ENCODE measurements at regions not wholly inside any gene's neighbourhood (a gene's known extent, or its start where the extent isn't known, plus 50 kb on each side); places are given as distances from the start of the nearest gene placed in this dataset.
"Not testable (repeated sequence)": the region's sequence is repeated elsewhere in the genome, so short reads cannot be mapped to it uniquely, and the experiment has no call there.

- no peak for DNase-seq
Observed at GRCh38 chr1:165147799-165148198, 208.7 kb downstream of the LMX1A start.

- DNase-seq = no peak
Observed at GRCh38 chr1:165144757-165145397, 211.6 kb downstream of the LMX1A start.

GRCh38 chr1:165143437-165144065, 213.0 kb downstream of the LMX1A start:
- DNase-seq = no peak

- DNase-seq = no peak
Observed at GRCh38 chr1:165138960-165139359, 217.6 kb downstream of the LMX1A start.

- DNase-seq = no peak
Observed at GRCh38 chr1:165137551-165138316, 218.8 kb downstream of the LMX1A start.

- no peak for DNase-seq
Observed at GRCh38 chr1:165134431-165134830, 222.1 kb downstream of the LMX1A start.

- DNase-seq = peak; percentile 55
Observed at GRCh38 chr1:165129568-165130164, 226.8 kb downstream of the LMX1A start.

GRCh38 chr1:165124772-165125171, 231.7 kb downstream of the LMX1A start:
- DNase-seq = no peak

GRCh38 chr1:165119086-165119485, 237.4 kb downstream of the LMX1A start:
- no peak for DNase-seq

GRCh38 chr1:165117482-165117881, 239.0 kb downstream of the LMX1A start:
- DNase-seq = no peak

GRCh38 chr1:165116732-165117131, 239.8 kb downstream of the LMX1A start:
- DNase-seq = no peak

- no peak for DNase-seq
Observed at GRCh38 chr1:165116171-165116570, 240.3 kb downstream of the LMX1A start.

- DNase-seq = no peak
Observed at GRCh38 chr1:165114889-165115285, 241.6 kb downstream of the LMX1A start.

GRCh38 chr1:165114022-165114888, 242.3 kb downstream of the LMX1A start:
- DNase-seq = peak; percentile 38

- no peak for DNase-seq
Observed at GRCh38 chr1:165112260-165112659, 244.3 kb downstream of the LMX1A start.

- peak; percentile 69 for DNase-seq
Observed at GRCh38 chr1:165109013-165109412, 247.5 kb downstream of the LMX1A start.

GRCh38 chr1:165092542-165093162, 263.9 kb downstream of the LMX1A start:
- DNase-seq = not testable (repeated sequence)

GRCh38 chr1:165080253-165080896, 276.1 kb downstream of the LMX1A start:
- DNase-seq = no peak

- DNase-seq = no peak
Observed at GRCh38 chr1:165078391-165078790, 278.1 kb downstream of the LMX1A start.

GRCh38 chr1:165075725-165076370, 280.7 kb downstream of the LMX1A start:
- DNase-seq = no peak

All from NCI-H510A (cell line).